ENCODE measurements at regions not wholly inside any gene's neighbourhood (a gene's known extent, or its start where the extent isn't known, plus 50 kb on each side); places are given as distances from the start of the nearest gene placed in this dataset.
"Not testable (repeated sequence)": the region's sequence is repeated elsewhere in the genome, so short reads cannot be mapped to it uniquely, and the experiment has no call there.

GRCh38 chr12:111271674-111272418 is 97.0 kb downstream of the PHETA1 start:
- DNase-seq = no peak

GRCh38 chr12:111270774-111271173 is 98.1 kb downstream of the PHETA1 start:
- DNase-seq = no peak

- no peak for DNase-seq
These were observed 98.7 kb downstream of the PHETA1 start for GRCh38 chr12:111270239-111270638.

GRCh38 chr12:111269718-111270117 is 99.2 kb downstream of the PHETA1 start:
- no peak for DNase-seq

- no peak for DNase-seq
These were observed 99.9 kb downstream of the PHETA1 start for GRCh38 chr12:111268738-111269572.

GRCh38 chr12:111267144-111267543 is 101.8 kb downstream of the PHETA1 start:
- no peak for DNase-seq

GRCh38 chr12:111261911-111262676 is 106.8 kb downstream of the PHETA1 start:
- DNase-seq = no peak

- no peak for DNase-seq
These were observed 108.2 kb downstream of the PHETA1 start for GRCh38 chr12:111260732-111261131.

GRCh38 chr12:111259231-111259630 is 109.7 kb downstream of the PHETA1 start:
- DNase-seq = no peak

- DNase-seq = not testable (repeated sequence)
These were observed 110.8 kb downstream of the PHETA1 start for GRCh38 chr12:111258081-111258480.

GRCh38 chr12:111257435-111257902 is 111.4 kb downstream of the PHETA1 start:
- DNase-seq = no peak

- DNase-seq = no peak
These were observed 112.1 kb downstream of the PHETA1 start for GRCh38 chr12:111256629-111257434.

- DNase-seq = no peak
These were observed 113.6 kb downstream of the PHETA1 start for GRCh38 chr12:111255261-111255660.

- no peak for DNase-seq
These were observed 114.8 kb downstream of the PHETA1 start for GRCh38 chr12:111254106-111254505.

- DNase-seq = no peak
These were observed 115.7 kb downstream of the PHETA1 start for GRCh38 chr12:111253213-111253612.

GRCh38 chr12:111251787-111252186 is 117.1 kb downstream of the PHETA1 start:
- DNase-seq = no peak

- no peak for DNase-seq
These were observed 117.7 kb downstream of the PHETA1 start for GRCh38 chr12:111251058-111251730.

GRCh38 chr12:111250251-111250881 is 118.5 kb downstream of the PHETA1 start:
- DNase-seq = no peak

- DNase-seq = no peak
These were observed 119.1 kb downstream of the PHETA1 start for GRCh38 chr12:111249757-111250156.

- no peak for DNase-seq
These were observed 119.9 kb downstream of the PHETA1 start for GRCh38 chr12:111249018-111249370.
